ENCODE measurements at regions not wholly inside any gene's neighbourhood (a gene's known extent, or its start where the extent isn't known, plus 50 kb on each side); places are given as distances from the start of the nearest gene placed in this dataset.
A peak's percentile ranks its signal among the peaks of the same experiment; 100 is the strongest.
"Not testable (repeated sequence)": the region's sequence is repeated elsewhere in the genome, so short reads cannot be mapped to it uniquely, and the experiment has no call there.

GRCh38 chr12:46084666-46085631, 94.6 kb upstream of the SCAF11 start:
- no peak for DNase-seq

- no peak for DNase-seq
These were observed 92.3 kb upstream of the SCAF11 start for GRCh38 chr12:46082490-46083200.

DNA sequence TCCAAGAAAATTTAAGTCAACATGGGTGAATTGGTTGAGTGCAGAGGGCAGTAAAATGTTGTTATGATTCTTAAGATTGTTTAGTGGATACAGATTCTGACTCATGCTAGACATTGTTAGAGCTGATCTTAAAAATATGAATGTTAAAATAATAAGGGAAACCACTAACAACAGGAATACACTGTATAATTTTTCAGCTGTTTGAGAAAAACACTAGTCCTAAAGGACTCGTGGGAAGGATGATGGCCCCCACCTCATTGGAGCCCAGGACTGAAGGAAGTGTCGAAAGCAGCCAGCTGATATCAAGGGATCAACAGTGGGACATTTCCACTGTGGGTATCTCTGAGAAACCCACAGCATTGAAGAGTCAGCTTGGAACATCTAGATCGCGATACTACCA, 82.9 kb upstream of the SCAF11 start:
- DNase-seq = no peak

DNA sequence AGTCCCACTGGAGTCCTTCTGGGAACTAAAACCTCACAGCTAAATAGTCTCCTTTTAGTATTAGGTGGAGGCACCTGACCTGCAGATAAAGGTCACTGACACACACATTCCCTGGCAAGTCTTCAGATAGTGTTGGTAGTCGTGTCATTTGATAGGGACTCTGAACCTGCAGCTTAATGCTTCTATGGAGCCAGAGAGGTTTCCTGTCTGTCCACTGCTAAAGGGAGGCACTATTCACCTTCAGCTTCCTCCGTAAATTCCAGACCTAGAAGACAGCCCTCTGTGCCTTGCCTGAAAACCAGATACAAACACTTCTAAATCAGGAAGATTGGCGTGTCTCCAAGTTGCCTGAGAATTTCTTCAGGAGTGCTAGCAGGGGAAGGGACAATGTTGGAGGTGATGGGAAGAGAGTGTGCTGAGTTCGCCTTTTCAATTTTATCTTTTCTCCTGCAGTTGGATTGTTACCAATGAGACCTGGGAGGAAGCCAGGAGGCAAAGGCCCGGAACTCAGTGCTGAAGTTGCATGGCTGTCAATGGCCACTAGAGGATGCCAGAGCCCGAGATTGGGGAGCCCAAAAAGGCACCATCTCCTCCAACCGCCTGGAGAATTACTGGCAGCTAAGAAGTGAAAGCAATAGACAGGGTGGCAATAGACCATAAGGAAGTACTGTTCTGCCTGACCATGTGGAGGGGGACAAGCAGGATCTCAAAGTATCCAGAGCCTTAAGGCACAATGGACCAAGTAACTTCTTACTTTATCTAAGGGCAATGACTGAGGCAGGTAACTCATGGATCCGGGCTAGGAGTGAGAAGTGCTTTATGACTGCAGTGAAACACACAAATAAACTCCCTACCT, 81.6 kb upstream of the SCAF11 start:
- DNase-seq = peak; percentile 23

GRCh38 chr12:46071335-46071734, 81.0 kb upstream of the SCAF11 start:
- no peak for DNase-seq

DNA sequence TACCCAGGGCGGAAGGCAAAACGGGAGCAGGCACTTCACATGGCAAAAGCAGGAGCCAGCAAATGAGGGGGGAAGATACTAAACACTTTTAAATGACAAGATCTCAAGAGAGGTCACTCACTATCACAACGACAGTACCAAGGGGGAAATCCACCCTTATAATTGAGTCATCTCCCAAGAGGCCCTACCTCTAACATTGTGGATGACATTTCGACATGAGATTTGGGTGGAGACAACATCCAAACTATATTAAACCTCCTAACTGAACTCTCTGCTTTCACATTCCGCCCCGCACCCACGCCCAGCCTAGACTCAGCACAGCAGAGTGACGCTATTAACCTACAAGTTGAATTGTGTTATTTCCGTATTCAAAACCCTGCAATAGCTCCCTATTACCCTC, 76.7 kb upstream of the SCAF11 start:
- DNase-seq = no peak

- no peak for DNase-seq
These were observed 75.2 kb upstream of the SCAF11 start for GRCh38 chr12:46065412-46066166.

DNA sequence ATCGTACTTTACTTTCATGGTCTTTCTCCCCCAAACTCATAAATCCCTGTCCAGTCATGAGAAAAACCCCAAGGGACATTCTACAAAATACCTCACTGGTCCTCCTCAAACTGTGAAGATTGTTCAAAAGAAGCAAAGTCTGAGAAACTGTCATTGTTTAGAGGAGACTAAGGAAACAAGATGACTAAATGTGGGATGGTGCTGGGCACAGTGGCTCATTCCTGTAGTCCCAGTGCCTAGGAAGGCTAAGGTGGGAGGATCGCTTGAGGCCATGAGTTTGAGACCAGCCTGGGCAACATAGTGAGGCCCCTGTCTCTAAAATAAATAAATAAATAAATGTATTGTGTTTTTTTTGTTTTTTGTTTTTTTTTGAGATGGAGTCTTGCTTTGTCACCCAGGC, 74.2 kb upstream of the SCAF11 start:
- no peak for DNase-seq

GRCh38 chr12:46058697-46059096, 68.3 kb upstream of the SCAF11 start:
- not testable (repeated sequence) for DNase-seq

GRCh38 chr12:46050805-46051204, 60.4 kb upstream of the SCAF11 start:
- no peak for DNase-seq

DNA sequence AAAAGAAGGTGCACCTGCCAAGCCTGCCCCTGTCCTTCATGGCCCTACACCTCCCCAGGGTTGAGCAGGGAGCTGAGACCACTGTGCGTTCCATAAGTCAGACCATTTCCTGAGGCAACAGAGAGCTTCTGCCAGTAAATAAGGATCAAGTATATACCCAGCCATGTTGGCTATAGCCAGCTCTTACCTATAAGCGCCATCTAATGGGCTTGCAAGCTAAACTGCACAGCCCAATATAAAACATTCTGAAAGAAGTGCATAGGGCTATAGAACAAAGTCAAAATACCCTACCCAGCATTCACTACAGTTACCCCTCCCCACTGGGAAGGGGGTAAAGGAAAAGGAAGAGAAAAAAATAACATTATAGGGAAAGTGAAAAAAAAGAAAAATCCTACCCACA, 59.3 kb upstream of the SCAF11 start:
- no peak for DNase-seq

- no peak for DNase-seq
These were observed 56.1 kb upstream of the SCAF11 start for GRCh38 chr12:46046436-46046835.

- no peak for DNase-seq
These were observed 53.7 kb upstream of the SCAF11 start for GRCh38 chr12:46043972-46044520.
